Brain microvascular endothelial cell (primary cell): ENCODE measurements at regions not wholly inside any gene's neighbourhood (a gene's known extent, or its start where the extent isn't known, plus 50 kb on each side); places are given as distances from the start of the nearest gene placed in this dataset.

ENCODE experiments used
- DNase-seq: peaks from one replicate; pipeline ENCODE4 v3.0.0-alpha.2; 2020
- H3K27ac ChIP-seq: fragments of 250-450 bp; sonication (Bioruptor Pico); 2 replicates; pipeline ENCODE4 v1.5.1; 2020; ENCODE audit warnings: mild to moderate bottlenecking, moderate library complexity
- H3K27me3 ChIP-seq: fragments of 250-450 bp; sonication (Bioruptor Pico); replicated peaks from 2 replicates; pipeline ENCODE4 v1.5.1; 2020; ENCODE audit warnings: mild to moderate bottlenecking
- H3K36me3 ChIP-seq: fragments of 250-450 bp; sonication (Bioruptor Pico); replicated peaks from 2 replicates; pipeline ENCODE4 v1.5.1; 2020; ENCODE audit warnings: mild to moderate bottlenecking
- H3K4me3 ChIP-seq: 2 replicates; pipeline ENCODE4 v1.5.1; 2011; ENCODE audit warnings: low read depth, mild to moderate bottlenecking, control low read depth, low read length, moderate library complexity
- in situ Hi-C: cut with HindIII; loops from 2 replicates; pipeline ENCODE4 v1.10.0; 2017; ENCODE audit warnings: low sequenced_read_pairs, low pct_ligation_motif_present
- TF ChIP-seq, protein P1 (sequence below): IDR thresholded peaks from 2 replicates; pipeline ENCODE4 v1.5.1; 2011; ENCODE audit warnings: low read depth, mild to moderate bottlenecking, moderate library complexity, low read length, control low read depth, inconsistent platforms; ENCODE audit errors: missing control alignments

DNA sequence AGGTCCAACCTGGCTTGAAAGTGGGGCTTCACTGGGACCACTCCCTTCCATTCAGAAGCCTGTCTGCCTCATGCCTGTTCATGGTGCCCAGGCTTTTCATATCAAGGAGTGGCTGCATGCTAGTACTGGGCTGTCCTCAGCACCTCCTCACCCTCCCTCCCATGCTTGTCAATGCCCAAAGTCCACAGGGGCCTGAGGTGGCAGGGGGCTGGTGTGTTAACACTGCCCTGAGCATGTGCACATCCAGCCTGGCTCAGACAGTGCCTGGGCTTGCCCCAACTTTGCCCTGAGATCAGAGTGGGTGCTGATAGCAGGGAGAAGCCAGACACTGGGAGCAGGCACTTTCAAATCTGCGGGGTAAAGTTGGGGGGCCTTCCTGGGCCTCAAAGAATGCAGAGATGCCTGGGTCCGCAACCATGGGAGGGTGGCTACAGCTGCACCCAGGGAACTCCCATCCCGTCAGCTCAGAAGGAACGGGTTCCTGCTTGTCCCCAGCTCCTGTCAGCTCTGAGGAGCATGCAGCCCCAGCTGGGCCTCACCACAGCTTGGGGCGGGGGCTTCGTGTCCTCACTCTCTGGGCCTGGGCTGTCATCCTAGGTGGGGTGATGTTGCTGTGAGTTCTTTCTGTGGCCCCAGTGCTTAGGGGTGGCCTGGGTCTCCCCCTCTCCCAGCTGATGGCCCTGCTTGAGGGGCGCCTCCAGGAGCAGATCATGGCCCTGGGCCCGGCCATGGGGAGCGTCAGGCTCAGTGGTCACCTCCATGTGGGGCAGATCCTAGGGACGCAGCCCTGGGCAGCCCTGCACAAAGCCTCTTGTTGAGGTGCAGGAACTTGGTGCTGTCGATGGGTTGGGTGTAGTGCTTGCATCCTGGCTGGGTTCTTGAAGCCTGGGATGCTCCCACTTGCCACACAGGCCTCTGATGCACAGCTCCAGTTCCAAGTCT is 830.6 kb upstream of the SLITRK5 start:
- TF ChIP-seq, protein P1, sequence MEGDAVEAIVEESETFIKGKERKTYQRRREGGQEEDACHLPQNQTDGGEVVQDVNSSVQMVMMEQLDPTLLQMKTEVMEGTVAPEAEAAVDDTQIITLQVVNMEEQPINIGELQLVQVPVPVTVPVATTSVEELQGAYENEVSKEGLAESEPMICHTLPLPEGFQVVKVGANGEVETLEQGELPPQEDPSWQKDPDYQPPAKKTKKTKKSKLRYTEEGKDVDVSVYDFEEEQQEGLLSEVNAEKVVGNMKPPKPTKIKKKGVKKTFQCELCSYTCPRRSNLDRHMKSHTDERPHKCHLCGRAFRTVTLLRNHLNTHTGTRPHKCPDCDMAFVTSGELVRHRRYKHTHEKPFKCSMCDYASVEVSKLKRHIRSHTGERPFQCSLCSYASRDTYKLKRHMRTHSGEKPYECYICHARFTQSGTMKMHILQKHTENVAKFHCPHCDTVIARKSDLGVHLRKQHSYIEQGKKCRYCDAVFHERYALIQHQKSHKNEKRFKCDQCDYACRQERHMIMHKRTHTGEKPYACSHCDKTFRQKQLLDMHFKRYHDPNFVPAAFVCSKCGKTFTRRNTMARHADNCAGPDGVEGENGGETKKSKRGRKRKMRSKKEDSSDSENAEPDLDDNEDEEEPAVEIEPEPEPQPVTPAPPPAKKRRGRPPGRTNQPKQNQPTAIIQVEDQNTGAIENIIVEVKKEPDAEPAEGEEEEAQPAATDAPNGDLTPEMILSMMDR, result no peak
- H3K4me3 ChIP-seq, result no peak overlapping the region
- in situ Hi-C loops, result no loop called here
- no peaks in the 10 kb centered on the region for H3K36me3 ChIP-seq
- H3K27ac ChIP-seq, result no peak overlapping the region
- DNase-seq, result no peak
- H3K27me3 ChIP-seq, result no peaks in the 10 kb centered on the region

DNA sequence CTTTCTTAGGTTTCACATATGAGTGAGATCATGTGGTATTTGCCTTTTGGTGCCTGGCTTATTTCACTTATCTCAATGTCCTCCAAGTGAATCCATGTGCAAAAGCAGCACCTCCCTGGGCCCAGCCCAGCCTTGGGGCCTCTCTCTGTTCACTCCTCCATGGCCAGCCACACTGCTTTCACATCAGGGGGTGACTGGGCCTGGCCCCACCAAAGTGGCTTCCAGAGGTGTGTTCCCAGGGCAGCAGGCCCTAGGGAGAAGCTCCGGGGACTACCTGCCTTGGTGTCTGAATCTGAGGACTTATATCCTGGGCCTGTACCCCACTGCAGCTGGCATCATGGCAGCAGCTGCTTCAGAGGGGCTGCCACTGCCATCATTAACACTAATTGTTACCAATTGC is 829.9 kb upstream of the SLITRK5 start:
- DNase-seq, result no peak
- in situ Hi-C loops, result no loop called here
- H3K27ac ChIP-seq, result no peak overlapping the region
- no peaks in the 10 kb centered on the region for H3K27me3 ChIP-seq
- TF ChIP-seq, protein P1, result no peak
- no peaks in the 10 kb centered on the region for H3K36me3 ChIP-seq
- H3K4me3 ChIP-seq, result no peak overlapping the region

DNA sequence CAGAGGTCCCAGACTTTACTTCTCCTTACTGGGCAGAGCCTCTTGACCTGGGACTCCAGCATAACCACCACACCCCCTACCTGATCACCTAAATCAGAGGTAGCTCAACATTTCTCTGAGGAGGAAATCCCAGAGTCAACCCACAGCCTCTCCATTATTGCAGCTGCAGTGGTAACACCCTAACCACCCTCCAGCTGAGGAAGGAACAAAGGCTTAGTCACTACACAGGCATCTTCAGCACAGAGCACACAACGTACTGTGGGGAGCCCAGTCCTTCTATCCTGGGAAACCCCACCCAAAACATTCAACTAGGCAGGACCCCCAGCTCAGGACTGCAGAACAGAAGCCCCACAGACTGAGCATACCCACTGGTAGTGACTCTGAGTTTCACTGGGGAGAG is 824.7 kb upstream of the SLITRK5 start:
- no peak for DNase-seq
- in situ Hi-C loops, result no loop called here
- no peaks in the 10 kb centered on the region for H3K27me3 ChIP-seq
- TF ChIP-seq, protein P1, result no peak
- H3K36me3 ChIP-seq, result no peaks in the 10 kb centered on the region
- no peak overlapping the region for H3K4me3 ChIP-seq
- H3K27ac ChIP-seq, result no peak overlapping the region

DNA sequence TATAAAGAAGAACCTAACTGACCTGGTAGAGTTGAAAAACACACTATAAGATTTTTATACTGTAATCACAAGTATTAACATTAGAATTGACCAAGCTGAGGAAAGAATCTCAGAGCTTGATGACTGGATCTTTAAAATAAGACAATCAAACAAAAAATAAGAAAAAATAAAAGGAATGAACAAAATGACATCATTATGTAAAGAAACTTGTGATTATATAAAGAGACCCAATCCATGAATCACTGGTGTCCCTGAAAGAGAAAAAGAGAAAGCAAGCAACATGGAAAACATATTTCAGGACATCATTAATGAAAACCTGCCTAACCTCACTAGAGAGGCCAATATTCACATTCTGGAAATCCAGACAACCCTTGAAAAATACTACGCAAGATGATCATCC is 822.5 kb upstream of the SLITRK5 start:
- Histone ChIP-seq H3K27ac (no peak overlapping the region), H3K36me3 (no peaks in the 10 kb centered on the region), H3K4me3 (no peak overlapping the region), H3K27me3 (no peaks in the 10 kb centered on the region)
- in situ Hi-C loops, result no loop called here
- TF ChIP-seq, protein P1, result no peak
- DNase-seq, result no peak

DNA sequence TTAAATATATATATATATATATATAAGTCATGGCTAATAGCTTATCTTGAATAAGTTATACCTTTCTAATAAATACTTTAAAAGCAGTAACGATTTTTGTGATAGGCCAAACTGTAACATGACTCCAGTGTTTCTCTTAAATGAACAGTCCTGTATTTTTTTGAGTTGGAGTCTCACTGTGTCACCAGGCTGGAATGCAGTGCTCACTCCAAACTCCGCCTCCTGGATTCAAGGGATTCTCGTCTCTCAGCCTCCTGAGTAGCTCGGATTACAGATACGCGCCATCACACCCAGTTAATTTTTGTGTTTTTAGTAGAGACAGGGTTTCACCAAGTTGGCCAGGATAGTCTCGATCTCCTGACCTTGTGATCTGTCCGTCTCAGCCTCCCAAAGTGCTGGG is 814.2 kb upstream of the SLITRK5 start:
- Histone ChIP-seq H3K27me3 (no peaks in the 10 kb centered on the region), H3K36me3 (no peaks in the 10 kb centered on the region), H3K4me3 (no peak overlapping the region), H3K27ac (no peak overlapping the region)
- in situ Hi-C loops, result no loop called here
- peak; percentile 60 for DNase-seq
- TF ChIP-seq, protein P1, result no peak
